Mesendoderm (in vitro differentiated cells): ENCODE measurements at regions not wholly inside any gene's neighbourhood (a gene's known extent, or its start where the extent isn't known, plus 50 kb on each side); places are given as distances from the start of the nearest gene placed in this dataset.

Experiments
- DNase-seq: peaks from one replicate; pipeline ENCODE4 v3.0.0; 2013
- H2AK5ac ChIP-seq: 2 replicates; pipeline ENCODE4 v1.6.1; 2013; ENCODE audit warnings: low read length, inconsistent platforms
- H2BK120ac ChIP-seq: 2 replicates; pipeline ENCODE4 v1.6.1; 2013; ENCODE audit warnings: low read depth, mild to moderate bottlenecking, low read length, moderate library complexity, mixed read lengths
- H2BK15ac ChIP-seq: replicated peaks from 2 replicates; pipeline ENCODE4 v1.6.1; 2013; ENCODE audit warnings: low read depth, mild to moderate bottlenecking, moderate library complexity
- H2BK5ac ChIP-seq: 2 replicates; pipeline ENCODE4 v1.6.1; 2013; ENCODE audit warnings: low read length, inconsistent platforms
- H3K18ac ChIP-seq: 2 replicates; pipeline ENCODE4 v1.6.1; 2013; ENCODE audit warnings: mild to moderate bottlenecking, low read length, mixed read lengths
- H3K23ac ChIP-seq: one replicate; pipeline ENCODE4 v1.6.1; 2013; ENCODE audit warnings: low read length
- H3K27ac ChIP-seq: 2 replicates; pipeline ENCODE4 v1.5.1; 2013; ENCODE audit warnings: low read depth, mild to moderate bottlenecking, inconsistent platforms, low read length, moderate library complexity
- H3K27me3 ChIP-seq: 2 replicates; pipeline ENCODE4 v1.6.1; 2013; ENCODE audit warnings: low read length, control low read depth, mild to moderate bottlenecking, inconsistent platforms; ENCODE audit not compliant: insufficient read depth, poor library complexity
- H3K36me3 ChIP-seq: 2 replicates; pipeline ENCODE4 v1.6.1; 2013; ENCODE audit warnings: low read length, inconsistent platforms; ENCODE audit not compliant: control insufficient read depth, insufficient read depth
- H3K4ac ChIP-seq: one replicate; pipeline ENCODE4 v1.6.1; 2013; ENCODE audit warnings: low read depth, mild to moderate bottlenecking, low read length, moderate library complexity
- H3K4me1 ChIP-seq: 2 replicates; pipeline ENCODE4 v1.6.1; 2013; ENCODE audit warnings: low read depth, low read length, inconsistent platforms; ENCODE audit not compliant: control insufficient read depth
- H3K4me2 ChIP-seq: 2 replicates; pipeline ENCODE4 v1.6.1; 2013; ENCODE audit warnings: low read length
- H3K4me3 ChIP-seq: 2 replicates; pipeline ENCODE4 v1.5.1; 2013; ENCODE audit warnings: mild to moderate bottlenecking, low read length
- H3K56ac ChIP-seq: one replicate; pipeline ENCODE4 v1.6.1; 2013; ENCODE audit warnings: low read length
- H3K79me1 ChIP-seq: 2 replicates; pipeline ENCODE4 v1.6.1; 2013; ENCODE audit warnings: low read length, inconsistent platforms
- H3K79me2 ChIP-seq: 2 replicates; pipeline ENCODE4 v1.6.1; 2013; ENCODE audit warnings: mild to moderate bottlenecking, low read length; ENCODE audit not compliant: control insufficient read depth, insufficient read depth
- H3K9ac ChIP-seq: 2 replicates; pipeline ENCODE4 v1.6.1; 2013; ENCODE audit warnings: low read length, inconsistent platforms
- H4K5ac ChIP-seq: one replicate; pipeline ENCODE4 v1.6.1; 2013; ENCODE audit warnings: low read length
- H4K8ac ChIP-seq: one replicate; pipeline ENCODE4 v1.6.1; 2013; ENCODE audit warnings: low read depth, mild to moderate bottlenecking, control low read depth, low read length, moderate library complexity
- WGBS: extraction: QIAGEN DNeasy Blood & Tissue Kit; methylation state at CpG from one replicate; pipeline ENCODE4 v1.1.7; 2013; ENCODE audit warnings: low lambda C conversion rate, missing lambda C conversion rate; ENCODE audit not compliant: insufficient coverage; ENCODE audit errors: extremely low coverage; 5-methylcytosine and 5-hydroxymethylcytosine counted together

DNA sequence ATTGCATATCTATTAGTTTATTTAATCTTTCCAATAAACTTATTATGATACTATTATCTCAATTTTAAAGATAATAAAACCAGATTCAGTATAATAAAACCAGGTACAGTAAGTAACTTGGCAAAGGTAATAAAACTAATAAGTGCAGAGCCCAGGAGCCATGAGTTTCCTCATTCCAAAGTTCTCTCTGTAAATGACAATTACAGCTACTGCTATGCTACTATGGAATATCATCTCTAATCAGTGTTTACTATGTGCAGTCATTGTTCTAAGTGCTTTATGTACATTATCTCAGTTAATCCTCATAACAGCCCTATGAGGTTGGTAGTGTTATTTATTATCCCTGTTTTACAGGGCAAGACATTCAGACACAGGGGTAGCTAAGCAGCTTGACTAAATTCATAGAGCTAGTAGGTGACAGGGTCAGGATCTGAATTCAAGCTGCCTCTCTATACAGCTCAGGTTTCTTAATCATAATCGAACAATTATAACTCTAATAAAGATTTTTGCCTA is 285.0 kb upstream of the PITX2 start:
- H3K4ac ChIP-seq, result no peak overlapping the region
- H3K27me3 ChIP-seq, result no peaks in the 10 kb centered on the region
- WGBS, result no CpG with 5 or more reads among the region's 1 CpG
- H2BK5ac ChIP-seq, result no peak overlapping the region
- H3K9ac ChIP-seq, result no peak overlapping the region
- H3K4me1 ChIP-seq, result peaks cover 2% of the 10 kb centered on the region
- H4K5ac ChIP-seq, result no peak overlapping the region
- no peak overlapping the region for H3K56ac ChIP-seq
- no peak for DNase-seq
- H3K23ac ChIP-seq, result no peak overlapping the region
- no peak overlapping the region for H3K27ac ChIP-seq
- no peak overlapping the region for H2BK120ac ChIP-seq
- no peak overlapping the region for H3K4me2 ChIP-seq
- no peaks in the 10 kb centered on the region for H3K79me2 ChIP-seq
- no peak overlapping the region for H4K8ac ChIP-seq
- no peak overlapping the region for H2AK5ac ChIP-seq
- H2BK15ac ChIP-seq, result no peak overlapping the region
- H3K36me3 ChIP-seq, result no peaks in the 10 kb centered on the region
- no peak overlapping the region for H3K4me3 ChIP-seq
- no peaks in the 10 kb centered on the region for H3K79me1 ChIP-seq
- no peak overlapping the region for H3K18ac ChIP-seq

DNA sequence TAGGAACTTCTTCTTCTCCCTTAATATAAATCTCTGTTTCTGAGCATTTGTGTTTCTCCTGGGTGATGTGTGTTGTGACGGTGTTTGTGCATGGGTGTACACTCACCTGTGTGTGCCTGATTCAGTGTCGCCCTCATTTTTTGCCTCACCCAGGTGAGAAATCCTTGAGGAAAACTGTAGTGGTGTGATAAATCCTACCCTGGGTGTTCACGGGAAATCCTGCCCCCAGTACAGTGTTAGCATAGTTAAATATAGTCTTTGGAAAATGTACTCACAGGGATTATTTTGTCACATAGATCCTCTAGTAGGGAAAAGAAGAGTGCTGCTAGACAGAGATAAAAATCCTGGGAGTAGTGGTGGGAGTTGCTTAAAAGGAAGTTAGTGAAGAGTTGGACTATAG is 291.9 kb upstream of the PITX2 start:
- H3K9ac ChIP-seq, result no peak overlapping the region
- no peak for DNase-seq
- H4K5ac ChIP-seq, result no peak overlapping the region
- no peak overlapping the region for H3K27ac ChIP-seq
- no peak overlapping the region for H2BK120ac ChIP-seq
- no peaks in the 10 kb centered on the region for H3K27me3 ChIP-seq
- H3K79me2 ChIP-seq, result no peaks in the 10 kb centered on the region
- H3K23ac ChIP-seq, result no peak overlapping the region
- H3K4me1 ChIP-seq, result no peaks in the 10 kb centered on the region
- H3K18ac ChIP-seq, result no peak overlapping the region
- no CpG with 5 or more reads among the region's 3 CpGs for WGBS
- no peak overlapping the region for H2BK15ac ChIP-seq
- H3K36me3 ChIP-seq, result no peaks in the 10 kb centered on the region
- no peak overlapping the region for H4K8ac ChIP-seq
- no peak overlapping the region for H2BK5ac ChIP-seq
- H3K79me1 ChIP-seq, result no peaks in the 10 kb centered on the region
- H3K4ac ChIP-seq, result no peak overlapping the region
- H3K4me2 ChIP-seq, result no peak overlapping the region
- no peak overlapping the region for H2AK5ac ChIP-seq
- H3K56ac ChIP-seq, result no peak overlapping the region
- H3K4me3 ChIP-seq, result no peak overlapping the region

DNA sequence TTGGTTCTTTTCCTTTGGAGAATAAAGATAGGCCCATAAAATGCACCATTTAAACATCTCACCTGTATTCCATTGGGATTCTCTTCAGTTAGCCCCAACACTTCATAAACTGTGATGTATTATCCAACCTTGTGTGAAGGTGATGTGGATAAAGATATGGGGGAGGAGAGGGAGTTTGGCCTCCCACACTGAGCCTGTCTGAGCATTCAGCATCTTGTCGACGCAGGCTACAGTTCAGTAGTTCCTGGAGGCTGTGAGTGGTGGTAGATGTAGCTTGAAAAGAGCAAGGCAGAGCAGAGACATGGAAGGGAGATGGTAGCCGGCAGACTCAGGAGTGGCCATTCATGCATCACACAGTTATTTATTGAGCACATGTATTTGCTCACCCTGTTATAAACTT is 292.4 kb upstream of the PITX2 start:
- Histone ChIP-seq H2BK120ac (no peak overlapping the region), H3K4me1 (no peaks in the 10 kb centered on the region), H3K4me3 (no peak overlapping the region), H2BK15ac (no peak overlapping the region), H3K27ac (no peak overlapping the region), H3K9ac (no peak overlapping the region), H3K56ac (no peak overlapping the region), H2BK5ac (no peak overlapping the region), H4K5ac (no peak overlapping the region), H4K8ac (no peak overlapping the region), H2AK5ac (no peak overlapping the region), H3K36me3 (no peaks in the 10 kb centered on the region), H3K79me2 (no peaks in the 10 kb centered on the region), H3K27me3 (no peaks in the 10 kb centered on the region), H3K4ac (no peak overlapping the region), H3K18ac (no peak overlapping the region), H3K79me1 (no peaks in the 10 kb centered on the region), H3K23ac (no peak overlapping the region), H3K4me2 (no peak overlapping the region)
- WGBS, result no CpG with 5 or more reads among the region's 3 CpGs
- no peak for DNase-seq

GRCh38 chr4:110916505-110916904 is 293.6 kb upstream of the PITX2 start:
- Histone ChIP-seq H4K5ac (no peak overlapping the region), H2BK15ac (no peak overlapping the region), H2BK5ac (no peak overlapping the region), H3K36me3 (no peaks in the 10 kb centered on the region), H3K56ac (no peak overlapping the region), H3K79me2 (no peaks in the 10 kb centered on the region), H3K9ac (no peak overlapping the region), H2BK120ac (no peak overlapping the region), H2AK5ac (no peak overlapping the region), H3K4me1 (no peaks in the 10 kb centered on the region), H3K23ac (no peak overlapping the region), H3K27me3 (no peaks in the 10 kb centered on the region), H3K79me1 (no peaks in the 10 kb centered on the region), H4K8ac (no peak overlapping the region), H3K4me2 (no peak overlapping the region), H3K18ac (no peak overlapping the region), H3K27ac (no peak overlapping the region), H3K4me3 (no peak overlapping the region), H3K4ac (no peak overlapping the region)
- no peak for DNase-seq
- no CpG with 5 or more reads among the region's 2 CpGs for WGBS

DNA sequence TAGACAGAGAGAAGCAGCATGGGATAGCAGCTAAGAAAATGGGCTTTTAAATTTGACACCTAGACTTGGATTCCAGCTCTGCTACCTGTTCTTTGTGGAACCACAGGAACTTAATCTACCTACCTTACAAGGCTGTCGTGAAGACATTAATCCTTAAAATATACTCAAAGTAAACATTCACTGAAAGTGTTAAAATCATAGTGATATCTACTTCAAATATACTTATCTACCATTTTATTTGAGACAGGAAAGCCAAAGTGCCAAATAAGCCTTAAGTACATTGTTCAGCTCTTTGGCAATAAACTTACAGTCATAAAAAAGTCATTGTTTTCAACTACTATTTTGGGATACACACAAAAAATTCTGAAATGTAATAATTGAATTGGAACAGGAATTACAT is 295.0 kb upstream of the PITX2 start:
- no peak overlapping the region for H4K8ac ChIP-seq
- no peak overlapping the region for H3K27ac ChIP-seq
- H3K27me3 ChIP-seq, result no peaks in the 10 kb centered on the region
- H2BK15ac ChIP-seq, result no peak overlapping the region
- H3K79me1 ChIP-seq, result no peaks in the 10 kb centered on the region
- no peak for DNase-seq
- H3K23ac ChIP-seq, result no peak overlapping the region
- no peak overlapping the region for H3K4me3 ChIP-seq
- H3K36me3 ChIP-seq, result no peaks in the 10 kb centered on the region
- H3K18ac ChIP-seq, result no peak overlapping the region
- no peak overlapping the region for H3K4ac ChIP-seq
- H2BK5ac ChIP-seq, result no peak overlapping the region
- no peak overlapping the region for H2BK120ac ChIP-seq
- H3K9ac ChIP-seq, result no peak overlapping the region
- no peak overlapping the region for H3K56ac ChIP-seq
- H3K79me2 ChIP-seq, result no peaks in the 10 kb centered on the region
- no CpG with 5 or more reads among the region's 1 CpG for WGBS
- no peak overlapping the region for H2AK5ac ChIP-seq
- H3K4me2 ChIP-seq, result no peak overlapping the region
- H4K5ac ChIP-seq, result no peak overlapping the region
- H3K4me1 ChIP-seq, result no peaks in the 10 kb centered on the region

- Histone ChIP-seq H4K5ac (no peak overlapping the region), H3K4me3 (no peak overlapping the region), H3K4me1 (no peaks in the 10 kb centered on the region), H3K4me2 (no peak overlapping the region), H2BK120ac (no peak overlapping the region), H3K79me2 (no peaks in the 10 kb centered on the region), H2BK5ac (no peak overlapping the region), H3K18ac (no peak overlapping the region), H3K36me3 (no peaks in the 10 kb centered on the region), H2BK15ac (no peak overlapping the region), H3K4ac (no peak overlapping the region), H3K27me3 (no peaks in the 10 kb centered on the region), H3K56ac (no peak overlapping the region), H2AK5ac (no peak overlapping the region), H3K23ac (no peak overlapping the region), H4K8ac (no peak overlapping the region), H3K9ac (no peak overlapping the region), H3K27ac (no peak overlapping the region), H3K79me1 (no peaks in the 10 kb centered on the region)
- no CpG with 5 or more reads among the region's 2 CpGs for WGBS
- no peak for DNase-seq
Observed at GRCh38 chr4:110920990-110921389, 298.1 kb upstream of the PITX2 start.
